ENCODE measurements at regions not wholly inside any gene's neighbourhood (a gene's known extent, or its start where the extent isn't known, plus 50 kb on each side); places are given as distances from the start of the nearest gene placed in this dataset.

- DNase-seq, result no peak
- H3K9me3 ChIP-seq (ENCODE audit: control insufficient read depth in 4 of 4, insufficient read depth in 3 of 4, low read length in 3 of 4), result no peaks in the 10 kb centered on the region
- ATAC-seq (ENCODE audit: insufficient read depth, low FRiP score), result no peak
- no peak overlapping the region for H3K4me3 ChIP-seq
- H3K4me1 ChIP-seq (ENCODE audit: control insufficient read depth in 5 of 5, insufficient read depth in 5 of 5, low read length in 5 of 5), result no peaks in the 10 kb centered on the region
- H3K36me3 ChIP-seq (ENCODE audit: control insufficient read depth in 4 of 4, insufficient read depth in 4 of 4, low read length in 4 of 4), result no peaks in the 10 kb centered on the region
- WGBS, 2 donors, result 91 to 95% methylated on average over 3 of the region's 3 CpGs
- no peak overlapping the region for H3K27ac ChIP-seq (ENCODE audit: low read depth in 1 of 2, low read length in 1 of 2)
- H3K27me3 ChIP-seq (ENCODE audit: control insufficient read depth in 3 of 3, insufficient read depth in 3 of 3, low read length in 2 of 3), result no peaks in the 10 kb centered on the region
- H3K9ac ChIP-seq (ENCODE audit: insufficient read depth in 1 of 2, low read length in 2 of 2), result no peak overlapping the region
- TF ChIP-seq CTCF (IDR thresholded peaks at IDR 0.05; ENCODE audit: control extremely low read depth, extremely low read depth), result no peak
Observed at GRCh38 chr3:39744746-39745145, 64.7 kb upstream of the MYRIP start.

GRCh38 chr3:39748002-39748401 is 61.4 kb upstream of the MYRIP start:
- DNase-seq (no peak), ATAC-seq (ENCODE audit: insufficient read depth, low FRiP score) (no peak)
- Histone ChIP-seq H3K4me1 (ENCODE audit: control insufficient read depth in 5 of 5, insufficient read depth in 5 of 5, low read length in 5 of 5) (no peaks in the 10 kb centered on the region), H3K27ac (ENCODE audit: low read depth in 1 of 2, low read length in 1 of 2) (no peak overlapping the region), H3K36me3 (ENCODE audit: control insufficient read depth in 4 of 4, insufficient read depth in 4 of 4, low read length in 4 of 4) (no peaks in the 10 kb centered on the region), H3K4me3 (no peak overlapping the region), H3K9ac (ENCODE audit: insufficient read depth in 1 of 2, low read length in 2 of 2) (no peak overlapping the region), H3K27me3 (ENCODE audit: control insufficient read depth in 3 of 3, insufficient read depth in 3 of 3, low read length in 2 of 3) (no peaks in the 10 kb centered on the region), H3K9me3 (ENCODE audit: control insufficient read depth in 4 of 4, insufficient read depth in 3 of 4, low read length in 3 of 4) (no peaks in the 10 kb centered on the region)
- 26 to 72% methylated on average over 1 of the region's 1 CpG for WGBS, 2 donors
- TF ChIP-seq CTCF (IDR thresholded peaks at IDR 0.05; ENCODE audit: control extremely low read depth, extremely low read depth), result no peak

GRCh38 chr3:39748763-39749162 is 60.6 kb upstream of the MYRIP start:
- H3K36me3 ChIP-seq (ENCODE audit: control insufficient read depth in 4 of 4, insufficient read depth in 4 of 4, low read length in 4 of 4), result no peaks in the 10 kb centered on the region
- H3K27ac ChIP-seq (ENCODE audit: low read depth in 1 of 2, low read length in 1 of 2), result no peak overlapping the region
- 76 to 84% methylated on average over 2 of the region's 2 CpGs for WGBS, 2 donors

More at GRCh38 chr3:39748763-39749162, 60.6 kb upstream of the MYRIP start:
- no peak overlapping the region for H3K4me3 ChIP-seq
- H3K9ac ChIP-seq (ENCODE audit: insufficient read depth in 1 of 2, low read length in 2 of 2), result no peak overlapping the region
- no peak for DNase-seq
- TF ChIP-seq CTCF (IDR thresholded peaks at IDR 0.05; ENCODE audit: control extremely low read depth, extremely low read depth), result no peak
- H3K9me3 ChIP-seq (ENCODE audit: control insufficient read depth in 4 of 4, insufficient read depth in 3 of 4, low read length in 3 of 4), result peaks cover 0 to under 1% (median 0%) of the 10 kb centered on the region in 4 donors
- H3K4me1 ChIP-seq (ENCODE audit: control insufficient read depth in 5 of 5, insufficient read depth in 5 of 5, low read length in 5 of 5), result no peaks in the 10 kb centered on the region
- H3K27me3 ChIP-seq (ENCODE audit: control insufficient read depth in 3 of 3, insufficient read depth in 3 of 3, low read length in 2 of 3), result no peaks in the 10 kb centered on the region
- ATAC-seq (ENCODE audit: insufficient read depth, low FRiP score), result no peak
